ENCODE measurements at regions not wholly inside any gene's neighbourhood (a gene's known extent, or its start where the extent isn't known, plus 50 kb on each side); places are given as distances from the start of the nearest gene placed in this dataset.
"Not testable (repeated sequence)": the region's sequence is repeated elsewhere in the genome, so short reads cannot be mapped to it uniquely, and the experiment has no call there.

DNA sequence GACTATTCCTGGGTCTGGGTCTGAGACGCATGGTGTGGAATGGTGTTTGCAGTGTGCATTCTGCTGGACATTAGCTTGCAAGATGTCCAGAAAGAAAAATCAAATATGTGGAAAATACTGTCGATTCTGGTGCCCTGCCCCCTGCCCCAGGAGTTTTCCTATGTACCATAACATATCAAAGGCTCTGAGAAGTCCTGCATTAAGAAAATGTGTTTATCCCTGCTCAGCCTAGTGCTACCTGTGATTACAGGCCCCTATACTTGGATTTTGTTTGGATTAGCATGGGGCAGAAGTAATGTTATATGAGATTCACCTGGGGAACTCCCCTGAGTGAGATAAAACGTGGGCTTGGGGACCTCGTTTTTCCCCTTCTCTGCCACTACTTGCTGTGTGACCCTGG, 325.0 kb downstream of the CBLN1 start:
- DNase-seq (ENCODE audit: low read depth in 4 of 4, low spot score in 2 of 4), result no peak

DNA sequence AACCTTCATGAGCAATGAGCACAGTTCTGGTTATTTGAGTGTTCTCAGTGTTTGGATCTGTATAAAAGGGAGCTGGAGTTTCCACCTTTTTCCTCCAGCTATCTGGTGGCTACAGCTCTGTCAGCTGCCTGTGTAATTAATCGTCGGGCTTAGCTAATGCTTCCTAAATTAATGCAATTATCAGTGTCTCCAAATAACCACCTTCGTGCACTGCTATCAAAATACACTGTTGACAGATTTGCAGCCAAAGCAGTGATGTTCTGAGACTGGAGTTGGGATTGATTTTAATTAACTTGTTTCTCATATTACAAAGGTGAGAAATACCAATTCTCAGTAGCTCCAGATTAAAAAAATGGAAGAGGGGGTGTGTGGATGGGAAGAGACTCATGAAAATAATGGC, 325.8 kb downstream of the CBLN1 start:
- peak in 1 of 4 donors; percentile 7 for DNase-seq (ENCODE audit: low read depth in 4 of 4, low spot score in 2 of 4)

DNA sequence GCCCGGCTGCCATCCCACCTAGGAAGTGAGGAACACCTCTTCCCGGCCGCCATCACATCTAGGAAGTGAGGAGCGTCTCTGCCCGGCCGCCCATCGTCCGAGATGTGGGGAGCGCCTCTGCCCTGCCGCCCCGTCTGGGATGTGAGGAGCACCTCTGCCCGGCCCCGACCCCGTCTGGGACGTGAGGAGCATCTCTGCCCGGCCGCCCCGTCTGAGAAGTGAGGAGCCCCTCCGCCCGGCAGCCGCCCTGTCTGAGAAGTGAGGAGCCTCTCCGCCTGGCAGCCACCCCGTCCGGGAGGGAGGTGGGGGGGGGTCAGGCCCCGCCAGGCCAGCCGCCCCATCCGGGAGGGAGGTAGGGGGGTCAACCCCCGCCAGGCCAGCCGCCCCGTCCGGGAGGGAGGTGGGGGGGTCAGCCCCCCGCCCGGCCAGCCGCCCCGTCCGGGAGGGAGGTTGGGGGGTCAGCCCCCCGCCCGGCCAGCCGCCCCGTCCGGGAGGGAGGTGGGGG, 330.0 kb downstream of the CBLN1 start:
- not testable (repeated sequence) for DNase-seq (ENCODE audit: low read depth in 4 of 4, low spot score in 2 of 4)

DNA sequence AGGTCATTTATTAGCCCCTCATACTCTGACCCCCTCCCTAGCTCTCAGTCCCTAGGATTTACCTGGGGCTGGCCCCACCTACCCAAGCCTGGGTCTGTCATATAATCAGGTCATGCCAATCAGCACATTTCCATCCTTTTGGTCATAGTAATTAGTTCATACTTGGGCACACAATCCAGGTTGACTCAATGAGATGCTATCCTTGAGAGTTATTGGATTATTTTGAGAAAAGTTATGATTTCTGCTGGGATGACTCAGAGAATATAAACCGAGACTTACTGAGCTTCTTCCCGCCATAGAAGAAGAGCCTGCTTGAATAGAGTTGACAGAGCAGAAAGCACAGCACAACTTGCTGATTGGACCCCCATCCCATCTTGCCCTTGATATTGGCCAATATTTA, 331.5 kb downstream of the CBLN1 start:
- DNase-seq (ENCODE audit: low read depth in 4 of 4, low spot score in 2 of 4), result no peak

DNA sequence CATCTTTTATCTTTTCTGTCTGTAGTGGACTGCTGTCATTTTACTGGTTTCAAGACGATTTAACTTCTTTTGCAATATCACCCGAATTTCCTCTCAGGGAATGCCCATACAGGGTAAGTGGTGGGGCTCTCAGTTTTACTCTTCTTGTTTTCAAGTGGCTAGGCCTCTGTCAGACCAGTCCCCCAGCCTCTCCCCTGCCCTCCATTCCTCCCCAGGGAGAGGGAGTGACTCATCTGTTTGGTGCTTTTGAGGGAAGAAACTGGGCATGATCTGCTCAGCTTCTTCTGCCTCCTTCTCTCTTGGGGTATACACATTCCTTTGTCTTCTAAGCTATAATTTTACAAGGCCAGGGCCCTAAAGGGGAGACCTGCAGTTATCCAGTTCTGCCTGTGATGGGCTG, 332.0 kb downstream of the CBLN1 start:
- no peak for DNase-seq (ENCODE audit: low read depth in 4 of 4, low spot score in 2 of 4)

DNA sequence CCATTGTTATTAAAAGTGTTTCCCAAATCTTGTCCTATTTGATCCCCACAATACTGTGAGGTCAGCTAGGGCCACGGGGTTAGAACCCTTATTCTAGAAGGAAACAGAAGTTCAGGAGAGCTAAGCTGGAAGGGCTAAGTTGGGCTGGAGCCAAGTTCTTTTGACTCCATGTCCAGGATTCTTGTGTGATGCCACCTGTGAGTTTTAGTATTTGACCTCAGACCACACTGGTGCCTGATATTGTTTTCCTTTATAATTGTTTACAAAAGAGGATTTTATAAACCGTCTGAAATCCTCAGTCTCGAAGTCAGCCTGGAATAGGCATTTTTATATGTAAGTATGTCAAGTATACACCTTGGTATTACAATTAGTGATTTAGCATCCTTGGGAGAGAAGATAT, 332.7 kb downstream of the CBLN1 start:
- no peak for DNase-seq (ENCODE audit: low read depth in 4 of 4, low spot score in 2 of 4)

DNA sequence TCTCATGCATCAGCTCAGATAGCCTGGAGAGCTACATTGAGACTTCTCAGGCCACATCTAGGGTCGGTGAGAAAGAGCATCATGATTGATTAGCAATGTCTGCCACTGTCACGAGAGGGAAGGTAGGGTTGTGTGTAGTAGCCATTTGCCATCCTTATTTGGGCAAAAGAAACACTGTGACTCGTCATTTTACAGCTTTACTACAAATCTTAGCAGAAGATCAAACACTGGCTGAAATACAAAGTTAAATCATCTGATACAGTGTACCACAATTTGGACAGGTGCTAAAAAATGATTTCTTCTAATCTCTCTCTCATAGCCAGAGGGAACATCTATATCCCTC, 334.3 kb downstream of the CBLN1 start:
- DNase-seq (ENCODE audit: low read depth in 4 of 4, low spot score in 2 of 4), result no peak

DNA sequence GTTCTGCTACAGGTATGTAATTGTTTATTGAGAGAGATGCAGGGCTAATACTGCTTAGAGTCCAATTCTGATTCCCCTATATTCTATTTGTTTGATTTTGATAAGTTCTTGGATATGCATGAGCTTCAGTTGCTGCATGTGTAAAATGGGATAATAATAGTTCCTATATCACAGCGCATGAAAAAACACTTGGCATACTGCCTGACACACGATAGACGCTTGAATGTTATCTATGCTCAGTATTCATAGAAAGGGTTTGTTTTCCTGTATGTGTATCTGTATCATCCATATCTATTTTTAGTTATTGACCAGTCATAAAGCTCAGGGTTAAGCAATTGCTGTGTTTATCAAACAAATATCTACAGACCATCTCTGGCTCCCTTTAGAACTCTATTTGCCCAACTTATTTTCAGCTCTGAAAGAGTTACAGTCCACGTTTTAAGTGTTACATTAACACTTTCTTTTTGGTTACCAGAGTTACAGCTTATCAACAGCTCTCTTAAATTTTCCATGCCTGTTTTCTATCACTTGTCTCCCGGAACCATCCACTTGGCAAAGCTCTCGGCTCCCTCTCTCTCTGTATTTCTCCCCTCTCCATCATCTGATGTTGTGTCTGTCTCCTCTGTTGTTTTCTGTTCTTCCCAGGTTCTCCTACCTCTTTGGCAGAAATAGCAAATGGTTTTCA, 334.8 kb downstream of the CBLN1 start:
- DNase-seq (ENCODE audit: low read depth in 4 of 4, low spot score in 2 of 4), result no peak

DNA sequence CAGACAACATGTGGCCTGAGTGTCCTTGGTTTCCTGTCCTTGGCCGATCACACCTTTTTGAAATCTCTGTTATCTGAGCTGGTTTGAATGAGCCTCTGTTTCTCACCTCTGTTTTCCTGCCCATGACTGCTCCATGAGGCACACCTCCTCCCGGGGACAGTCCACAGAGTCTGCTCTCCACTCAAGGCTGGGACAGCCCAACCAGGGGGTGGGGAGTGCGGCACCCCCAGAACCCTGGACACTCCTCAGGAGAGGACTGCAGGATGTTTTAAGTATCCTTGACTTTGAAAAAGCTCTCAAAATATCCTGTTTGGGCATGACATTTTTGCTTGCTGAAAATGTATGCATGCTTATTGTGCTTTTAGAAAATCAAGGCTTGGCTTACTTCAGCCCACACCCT, 333.0 kb upstream of the N4BP1 start:
- no peak for DNase-seq (ENCODE audit: low read depth in 4 of 4, low spot score in 2 of 4)

DNA sequence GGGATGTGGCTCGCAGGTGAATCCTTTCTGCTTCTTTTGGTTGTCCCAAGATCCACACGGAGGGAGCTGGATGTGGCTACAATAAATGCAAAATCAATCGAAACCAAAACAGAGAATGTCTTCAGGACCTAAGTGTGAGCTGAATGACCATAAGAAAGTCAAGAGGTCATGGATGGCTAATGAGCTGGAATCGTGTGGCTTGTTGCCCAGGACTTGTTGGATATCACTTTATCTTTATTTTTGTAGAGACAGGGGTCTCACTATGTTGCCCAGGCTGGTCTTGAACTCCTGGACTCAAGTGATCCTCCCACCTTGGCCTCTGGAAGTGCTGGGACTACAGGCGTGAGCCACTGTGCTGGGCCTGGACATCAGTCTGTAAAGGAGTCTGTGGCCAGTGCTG, 326.8 kb upstream of the N4BP1 start:
- DNase-seq (ENCODE audit: low read depth in 4 of 4, low spot score in 2 of 4), result no peak

DNA sequence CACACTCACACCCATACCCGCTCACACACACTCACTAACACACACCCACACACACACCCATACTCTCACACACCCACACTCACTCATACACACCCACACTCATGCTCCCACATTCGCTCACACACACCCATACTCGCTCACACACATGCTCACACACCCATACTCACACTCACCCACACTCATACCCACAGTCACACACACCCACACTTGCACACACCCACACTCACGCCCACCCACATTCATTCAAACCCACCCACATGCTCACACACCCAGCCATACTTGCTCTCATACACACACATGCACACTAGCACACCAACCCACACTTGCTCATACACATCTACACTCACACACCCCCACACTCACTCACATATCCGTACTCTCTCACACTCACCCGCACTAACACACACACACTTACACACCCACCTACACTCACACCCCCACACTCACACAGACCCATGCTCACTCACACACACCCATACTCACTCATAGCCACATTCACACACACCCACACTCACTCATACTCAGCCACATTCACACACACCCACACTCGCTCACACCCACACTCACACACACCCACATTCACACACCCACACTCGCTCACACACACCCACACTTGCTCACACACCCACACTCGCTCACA, 322.4 kb upstream of the N4BP1 start:
- no peak for DNase-seq (ENCODE audit: low read depth in 4 of 4, low spot score in 2 of 4)

DNA sequence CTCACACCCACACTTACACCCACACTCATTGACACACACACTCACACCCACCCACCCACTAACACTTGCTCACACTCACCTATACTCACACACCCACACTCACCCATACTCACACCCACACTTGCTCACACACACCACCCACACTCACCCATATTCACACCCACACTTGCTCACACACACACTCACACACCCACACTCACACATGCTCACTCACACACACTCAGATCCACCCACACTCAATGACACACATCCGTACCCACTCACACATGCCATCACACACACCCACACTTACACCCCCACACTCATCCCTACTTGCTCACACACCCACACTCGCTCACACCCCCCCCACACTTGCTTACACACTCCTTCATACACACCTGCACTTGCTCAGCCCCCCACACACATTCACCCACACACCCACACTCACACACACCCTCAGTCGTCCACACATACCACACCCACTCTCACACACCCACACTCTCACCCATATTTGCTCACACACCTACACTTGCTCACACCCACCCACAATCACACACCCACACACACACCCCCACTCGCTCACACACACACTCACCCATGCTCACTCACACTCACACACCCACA, 321.1 kb upstream of the N4BP1 start:
- no peak for DNase-seq (ENCODE audit: low read depth in 4 of 4, low spot score in 2 of 4)

DNA sequence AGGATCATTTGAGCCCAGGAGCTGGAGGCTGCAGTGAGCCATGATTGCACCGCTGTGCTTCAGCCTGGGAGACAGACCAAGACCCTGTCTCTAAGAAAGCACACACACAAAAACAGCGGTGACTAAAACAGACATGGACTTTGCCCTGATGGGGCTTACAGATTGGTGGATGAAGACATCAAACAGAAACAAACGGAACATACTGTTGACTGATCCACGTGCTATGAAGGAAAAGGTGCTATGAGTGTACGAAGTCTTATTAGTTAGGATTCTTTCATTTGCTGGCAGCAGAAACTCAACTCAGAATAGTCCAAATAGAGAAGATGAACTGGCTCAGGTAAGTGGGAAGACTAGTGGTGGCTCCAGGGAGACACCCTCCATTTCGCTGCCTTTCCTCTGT, 309.8 kb upstream of the N4BP1 start:
- no peak for DNase-seq (ENCODE audit: low read depth in 4 of 4, low spot score in 2 of 4)

DNA sequence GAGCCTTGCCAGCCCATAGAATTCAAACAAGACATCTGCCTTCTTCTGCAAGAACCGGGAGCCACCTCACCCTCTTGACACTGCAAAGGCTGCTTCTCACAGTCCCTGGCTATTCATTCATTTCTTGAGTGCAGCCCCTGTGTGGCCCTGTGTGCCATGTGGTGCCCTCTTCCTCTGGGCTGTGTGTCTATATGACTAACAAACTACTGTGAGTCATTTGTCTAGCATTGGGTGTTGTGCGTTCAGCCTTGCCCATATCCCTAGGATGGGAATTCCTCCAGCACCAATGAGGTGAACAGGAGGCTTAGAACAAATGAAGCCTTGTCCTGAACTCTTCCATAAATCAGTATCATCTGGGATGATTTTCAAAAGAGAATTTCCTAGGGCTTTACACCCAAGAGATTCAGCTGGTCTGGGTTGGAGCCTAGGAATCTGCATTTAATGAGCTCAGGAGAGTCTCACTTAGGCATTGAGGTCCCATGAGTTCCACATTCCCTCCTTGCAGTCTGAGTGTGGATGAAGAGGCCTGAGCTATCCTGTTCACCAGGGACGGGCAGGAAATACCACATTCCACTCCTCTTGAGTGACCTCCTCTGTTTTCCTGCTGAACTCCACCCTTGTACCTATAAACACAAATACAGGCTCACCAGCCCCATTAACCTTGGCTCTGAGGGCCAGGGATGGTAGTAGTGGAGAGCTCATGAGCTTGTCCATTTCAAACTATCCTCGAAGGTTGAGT, 308.7 kb upstream of the N4BP1 start:
- DNase-seq (ENCODE audit: low read depth in 4 of 4, low spot score in 2 of 4), result no peak

DNA sequence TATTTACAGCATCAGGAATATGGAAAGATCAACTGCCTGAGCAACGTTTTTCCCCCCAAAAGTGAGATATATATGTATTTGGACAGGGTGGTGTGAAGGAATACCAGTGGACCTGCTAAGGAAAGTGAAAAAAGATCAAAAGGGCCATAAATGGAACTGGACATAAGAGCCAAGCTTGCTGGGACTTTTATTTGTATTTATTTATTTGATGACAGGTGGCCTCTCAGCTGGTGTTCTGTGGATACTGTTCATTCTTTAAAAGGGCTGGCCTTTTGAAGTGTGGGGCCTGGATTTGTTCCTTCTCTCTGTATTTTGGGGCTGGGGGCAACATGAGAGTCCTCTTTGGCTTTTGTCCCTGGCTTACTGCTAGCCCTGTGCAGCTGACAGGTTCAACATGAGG, 306.6 kb upstream of the N4BP1 start:
- no peak for DNase-seq (ENCODE audit: low read depth in 4 of 4, low spot score in 2 of 4)

DNA sequence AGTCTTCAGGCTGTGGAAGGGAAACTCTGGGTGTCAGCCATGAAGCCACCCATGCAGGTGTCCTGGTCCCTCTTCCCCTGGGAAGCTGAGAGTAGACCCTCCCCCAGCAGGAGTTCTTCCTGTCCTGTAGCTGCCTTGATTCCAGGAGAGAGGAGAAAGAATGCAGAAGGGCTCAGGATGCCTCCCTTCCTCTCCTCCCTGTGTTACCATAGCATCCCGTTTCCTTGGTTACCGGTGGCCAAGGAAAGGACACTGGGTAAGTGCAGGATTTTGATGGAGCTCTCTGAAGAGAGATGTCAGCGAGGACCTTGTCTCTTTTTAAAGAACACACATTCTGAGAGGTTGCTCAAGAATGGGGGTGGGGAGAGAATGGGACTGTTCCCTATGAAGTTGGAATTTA, 304.1 kb upstream of the N4BP1 start:
- DNase-seq (ENCODE audit: low read depth in 4 of 4, low spot score in 2 of 4), result no peak

DNA sequence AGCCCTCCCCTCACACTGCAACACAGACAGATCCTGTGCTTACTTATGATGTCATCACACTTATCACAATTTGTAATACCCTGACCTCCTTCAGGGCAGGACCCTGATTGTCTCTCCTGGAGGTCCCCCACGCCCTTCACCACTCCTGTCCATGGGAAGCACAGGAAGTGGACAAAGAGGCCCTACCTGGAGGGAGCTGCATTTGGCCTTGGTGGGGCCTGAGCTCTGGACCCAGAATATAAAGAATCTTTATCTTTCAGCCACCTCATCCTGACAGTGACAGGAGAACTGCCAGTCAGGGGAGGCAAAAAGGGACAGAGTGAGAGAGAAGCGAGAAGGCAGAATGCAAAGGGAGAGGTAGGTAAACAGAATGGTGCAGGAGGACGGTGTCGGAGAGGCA, 303.4 kb upstream of the N4BP1 start:
- DNase-seq (ENCODE audit: low read depth in 4 of 4, low spot score in 2 of 4), result no peak

DNA sequence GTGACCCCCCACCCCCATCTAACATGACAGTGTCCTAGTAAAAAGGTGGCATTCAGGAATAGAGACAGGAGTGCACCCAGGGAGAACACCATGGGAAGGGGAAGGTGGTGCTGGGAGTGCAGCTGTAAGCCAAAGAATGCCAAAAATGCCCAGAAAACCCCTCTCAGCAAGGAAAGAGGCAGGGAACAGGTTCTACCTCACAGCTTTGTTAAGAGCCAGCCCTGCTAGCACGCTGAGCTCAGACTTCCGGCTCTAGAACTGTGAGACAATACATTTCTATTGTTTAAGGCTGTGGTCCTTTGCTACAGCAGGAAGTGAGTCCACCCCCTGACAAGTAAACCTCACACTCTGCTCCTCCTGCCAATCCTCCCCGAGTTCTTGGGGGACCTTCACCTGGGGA, 302.4 kb upstream of the N4BP1 start:
- DNase-seq (ENCODE audit: low read depth in 4 of 4, low spot score in 2 of 4), result no peak

DNA sequence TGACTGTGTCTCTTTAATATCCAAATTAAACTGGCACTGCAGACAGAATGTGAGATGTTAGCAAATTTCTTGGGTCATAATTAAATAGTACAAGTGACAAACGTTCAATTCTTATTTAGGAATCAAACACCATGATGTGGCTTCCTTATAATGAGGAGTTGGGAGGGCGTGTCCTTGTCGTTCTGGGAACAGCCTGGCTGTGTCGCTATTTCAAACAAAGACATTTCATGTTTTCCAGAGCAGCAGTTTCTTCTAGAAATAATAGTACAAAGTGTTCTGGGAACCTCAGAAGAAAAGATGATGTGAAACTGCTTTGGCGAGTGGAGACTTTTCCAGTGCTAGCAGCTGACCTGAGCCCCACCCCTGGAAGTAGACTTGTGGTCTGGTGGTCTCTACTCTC, 301.7 kb upstream of the N4BP1 start:
- DNase-seq (ENCODE audit: low read depth in 4 of 4, low spot score in 2 of 4), result no peak

DNA sequence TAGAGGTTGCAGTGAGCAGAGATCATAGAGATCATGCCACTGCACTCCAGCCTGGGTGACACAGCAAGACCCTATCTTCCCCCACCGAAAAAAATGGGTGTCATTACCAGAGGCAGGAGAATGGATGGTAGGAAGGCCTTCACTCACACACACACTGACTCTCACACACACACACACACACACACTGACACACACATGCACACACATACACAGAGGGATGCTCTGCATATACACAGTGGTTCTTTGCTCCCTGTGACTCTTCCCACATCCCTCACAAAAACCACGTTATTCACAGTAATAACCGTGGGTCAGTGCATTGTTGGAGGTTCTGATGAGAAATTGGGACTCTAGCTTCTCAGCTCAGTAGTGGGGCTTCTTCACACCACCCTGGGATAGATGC, 300.2 kb upstream of the N4BP1 start:
- no peak for DNase-seq (ENCODE audit: low read depth in 4 of 4, low spot score in 2 of 4)

DNA sequence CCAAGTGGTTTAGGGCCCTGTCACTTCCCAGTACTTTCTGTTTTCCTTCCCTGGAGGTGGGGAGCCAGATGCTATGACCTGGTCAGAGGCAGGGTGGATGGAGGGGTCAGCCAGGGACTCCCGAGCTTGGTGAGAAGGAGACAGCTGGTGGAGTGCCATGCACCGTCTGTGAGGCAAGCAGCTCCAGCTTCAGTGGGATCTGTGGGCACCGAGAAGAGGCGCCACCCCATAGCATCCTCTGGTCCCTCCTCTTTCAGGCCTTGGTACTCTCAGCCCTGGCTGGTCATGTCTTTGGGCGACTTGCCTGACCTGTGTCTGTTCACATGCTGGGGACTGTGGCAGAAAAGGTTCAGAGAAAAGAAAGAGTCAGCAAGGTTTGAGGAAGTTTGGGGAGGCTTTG, 299.3 kb upstream of the N4BP1 start:
- DNase-seq (ENCODE audit: low read depth in 4 of 4, low spot score in 2 of 4), result no peak

Measured in left renal cortex interstitium (tissue), 4 donors.